ENCODE measurements at regions not wholly inside any gene's neighbourhood (a gene's known extent, or its start where the extent isn't known, plus 50 kb on each side); places are given as distances from the start of the nearest gene placed in this dataset.

DNA sequence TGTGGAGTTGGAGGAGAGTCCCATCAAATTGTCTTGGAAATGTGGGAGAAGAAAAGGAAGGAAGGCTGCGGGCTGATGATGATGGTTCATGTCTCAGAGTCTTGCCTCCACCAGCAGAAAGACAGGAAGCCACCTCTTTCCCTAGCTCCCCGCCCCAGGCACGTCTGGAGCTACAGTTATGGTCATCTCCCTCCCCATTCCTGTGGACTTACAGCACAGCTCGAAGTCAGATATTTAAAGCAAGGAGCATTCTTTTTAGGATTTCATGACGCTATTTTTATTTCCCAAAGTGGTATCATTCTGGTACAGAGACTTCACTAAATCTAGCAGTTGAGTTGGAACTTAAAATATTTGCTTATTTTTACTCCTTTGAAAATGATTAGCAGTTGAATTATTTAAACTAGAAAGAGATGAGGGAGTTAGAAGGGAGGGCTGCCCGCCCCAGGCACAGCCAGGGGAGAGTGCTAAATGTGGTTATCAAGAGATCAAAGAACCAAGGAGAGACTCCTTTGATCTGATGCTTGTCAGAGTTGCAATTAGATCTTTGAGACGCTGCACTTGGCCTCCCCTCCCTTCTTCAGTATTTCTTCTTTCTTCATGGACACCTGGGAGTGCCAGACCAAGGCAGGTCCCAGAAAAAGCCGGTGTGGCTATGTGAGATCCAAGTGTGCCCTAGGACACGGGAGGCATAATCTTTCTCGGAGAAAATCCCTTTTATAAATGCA is 199.9 kb upstream of the SOX4 start:
- H3K4me3 ChIP-seq (replicated peaks; ENCODE audit: low read depth, low read length): no peak overlapping the region
- TF ChIP-seq, protein P1, sequence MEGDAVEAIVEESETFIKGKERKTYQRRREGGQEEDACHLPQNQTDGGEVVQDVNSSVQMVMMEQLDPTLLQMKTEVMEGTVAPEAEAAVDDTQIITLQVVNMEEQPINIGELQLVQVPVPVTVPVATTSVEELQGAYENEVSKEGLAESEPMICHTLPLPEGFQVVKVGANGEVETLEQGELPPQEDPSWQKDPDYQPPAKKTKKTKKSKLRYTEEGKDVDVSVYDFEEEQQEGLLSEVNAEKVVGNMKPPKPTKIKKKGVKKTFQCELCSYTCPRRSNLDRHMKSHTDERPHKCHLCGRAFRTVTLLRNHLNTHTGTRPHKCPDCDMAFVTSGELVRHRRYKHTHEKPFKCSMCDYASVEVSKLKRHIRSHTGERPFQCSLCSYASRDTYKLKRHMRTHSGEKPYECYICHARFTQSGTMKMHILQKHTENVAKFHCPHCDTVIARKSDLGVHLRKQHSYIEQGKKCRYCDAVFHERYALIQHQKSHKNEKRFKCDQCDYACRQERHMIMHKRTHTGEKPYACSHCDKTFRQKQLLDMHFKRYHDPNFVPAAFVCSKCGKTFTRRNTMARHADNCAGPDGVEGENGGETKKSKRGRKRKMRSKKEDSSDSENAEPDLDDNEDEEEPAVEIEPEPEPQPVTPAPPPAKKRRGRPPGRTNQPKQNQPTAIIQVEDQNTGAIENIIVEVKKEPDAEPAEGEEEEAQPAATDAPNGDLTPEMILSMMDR (IDR thresholded peaks at IDR 0.05; ENCODE audit: low read length, missing control alignments): no peak
- DNase-seq (ENCODE audit: low read depth): no peak

DNA sequence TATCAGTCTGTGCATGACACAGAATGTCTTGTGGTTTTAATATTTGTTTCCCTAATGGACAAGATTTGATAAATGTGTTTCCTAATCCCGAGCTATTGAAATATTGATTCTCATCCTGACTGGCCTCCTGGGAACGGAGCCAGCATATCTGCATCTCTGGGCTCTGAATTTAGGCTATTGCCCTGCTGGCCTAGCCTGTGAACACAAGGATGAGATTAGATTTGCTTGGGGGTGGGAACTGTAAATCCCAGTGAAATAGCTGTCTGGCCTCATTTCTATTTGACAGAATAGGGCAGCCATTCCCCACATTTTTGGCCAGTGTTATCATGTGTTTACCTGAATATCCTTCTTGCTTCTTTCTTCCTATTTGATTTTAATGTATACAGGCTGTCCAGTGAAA is 198.4 kb upstream of the SOX4 start:
- DNase-seq (ENCODE audit: low read depth): peak; percentile 17
- H3K4me3 ChIP-seq (replicated peaks; ENCODE audit: low read depth, low read length): no peak overlapping the region
- TF ChIP-seq, protein P1 (IDR thresholded peaks at IDR 0.05; ENCODE audit: low read length, missing control alignments): no peak

DNA sequence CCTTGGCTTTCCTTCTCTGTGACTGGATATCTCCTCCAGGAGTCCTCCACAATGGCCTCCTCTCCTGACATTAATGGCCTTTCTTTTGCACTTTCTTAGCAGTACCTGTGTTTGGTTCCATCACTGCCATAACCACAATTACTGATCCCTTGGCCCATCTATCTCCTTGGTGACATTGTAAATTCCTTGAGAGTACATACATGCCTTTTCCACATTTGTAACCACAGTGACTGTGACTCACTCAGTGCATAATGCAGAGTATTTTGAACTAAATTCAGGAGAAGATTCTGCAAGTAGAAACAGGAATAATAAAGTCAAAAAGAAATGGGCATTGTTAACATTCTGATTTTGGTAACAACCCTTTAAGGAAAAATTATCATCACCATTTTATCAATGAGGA is 197.2 kb upstream of the SOX4 start:
- DNase-seq (ENCODE audit: low read depth): peak; percentile 32
- TF ChIP-seq, protein P1 (IDR thresholded peaks at IDR 0.05; ENCODE audit: low read length, missing control alignments): no peak
- H3K4me3 ChIP-seq (replicated peaks; ENCODE audit: low read depth, low read length): no peak overlapping the region

DNA sequence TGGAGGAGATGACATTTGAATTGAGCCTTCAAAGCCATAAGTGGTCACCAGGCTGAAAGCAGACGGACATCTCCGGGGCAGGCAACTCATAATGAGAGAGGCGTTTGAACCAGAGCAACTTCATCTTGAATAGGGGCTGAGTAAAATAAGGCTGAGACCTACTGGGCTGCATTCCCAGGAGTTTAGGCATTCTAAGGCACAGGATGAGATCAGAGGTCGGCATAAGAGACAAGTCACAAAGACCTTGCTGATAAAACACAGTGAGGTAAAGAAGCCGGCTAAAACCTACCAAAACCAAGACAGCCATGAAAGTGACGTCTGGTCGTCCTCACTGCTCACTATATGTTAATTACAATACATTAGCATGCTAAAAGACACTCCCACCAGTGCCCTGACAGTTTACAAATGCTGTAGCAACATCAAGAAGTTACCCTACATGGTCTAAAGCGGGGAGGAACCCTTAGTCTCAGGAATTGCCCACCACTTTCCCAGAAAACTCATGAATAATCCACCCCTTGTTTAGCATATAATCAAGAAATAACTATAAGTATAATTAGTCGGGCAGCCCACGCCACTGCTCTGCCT is 194.7 kb upstream of the SOX4 start:
- TF ChIP-seq, protein P1 (IDR thresholded peaks at IDR 0.05; ENCODE audit: low read length, missing control alignments): no peak
- no peak overlapping the region for H3K4me3 ChIP-seq (replicated peaks; ENCODE audit: low read depth, low read length)
- no peak for DNase-seq (ENCODE audit: low read depth)

DNA sequence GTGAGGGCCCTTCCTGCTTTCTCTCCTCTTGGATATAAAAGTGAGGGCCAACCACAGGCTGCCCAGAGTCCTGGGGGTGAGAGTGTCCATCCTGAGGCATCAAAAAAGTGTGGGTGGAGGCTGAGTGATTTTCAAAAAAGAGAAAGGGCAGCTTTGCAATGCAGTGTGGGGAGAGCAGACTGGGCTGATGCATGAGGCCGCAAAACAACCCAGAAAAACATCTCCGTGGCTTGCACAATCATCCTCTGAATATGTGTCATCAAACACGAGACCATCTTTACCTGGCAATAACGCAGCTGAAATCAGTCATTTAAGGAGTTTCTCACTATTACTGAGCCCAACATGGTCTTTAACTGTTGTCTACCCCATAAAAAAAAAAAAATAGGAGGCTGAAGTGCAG is 191.2 kb upstream of the SOX4 start:
- DNase-seq (ENCODE audit: low read depth): peak; percentile 48
- H3K4me3 ChIP-seq (replicated peaks; ENCODE audit: low read depth, low read length): no peak overlapping the region
- TF ChIP-seq, protein P1 (IDR thresholded peaks at IDR 0.05; ENCODE audit: low read length, missing control alignments): no peak

DNA sequence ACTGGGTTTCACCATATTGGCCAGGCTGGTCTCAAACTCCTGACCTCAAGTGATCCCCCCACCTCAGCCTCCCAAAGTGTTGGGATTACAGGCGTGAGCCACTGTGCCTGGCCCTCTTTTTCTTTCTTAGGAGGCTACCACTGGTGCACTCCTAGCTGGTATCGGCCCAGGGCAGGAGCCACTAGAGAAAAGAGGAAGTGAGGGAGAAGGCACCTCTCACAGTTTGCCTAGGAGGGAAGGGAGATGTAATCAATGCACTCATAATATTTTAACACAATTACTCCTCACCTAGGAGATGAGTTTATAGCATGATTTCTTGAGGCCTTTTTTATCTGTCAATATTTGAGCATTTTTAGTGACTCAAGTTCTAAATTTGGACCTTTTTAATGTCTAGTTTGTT is 189.0 kb upstream of the SOX4 start:
- TF ChIP-seq, protein P1 (IDR thresholded peaks at IDR 0.05; ENCODE audit: low read length, missing control alignments): no peak
- H3K4me3 ChIP-seq (replicated peaks; ENCODE audit: low read depth, low read length): no peak overlapping the region
- no peak for DNase-seq (ENCODE audit: low read depth)

DNA sequence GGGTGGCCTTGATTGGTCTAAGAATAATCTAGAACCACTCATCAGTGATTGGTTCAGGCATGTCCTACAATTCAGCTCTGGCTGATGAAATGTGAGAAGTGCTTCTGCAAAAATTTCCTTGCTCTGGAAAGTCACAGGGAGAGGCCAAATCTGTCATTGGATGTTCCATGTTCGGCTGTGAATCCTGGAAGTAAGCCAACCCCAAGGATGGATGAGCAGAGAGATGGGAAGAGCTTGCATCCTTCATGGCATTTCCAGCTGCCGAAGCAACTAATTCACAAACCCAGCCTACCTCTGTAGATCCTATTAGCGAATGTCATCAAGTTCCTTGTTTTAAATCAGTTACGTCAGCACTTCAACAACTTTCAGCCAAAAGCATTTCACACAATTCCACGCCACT is 187.2 kb upstream of the SOX4 start:
- no peak overlapping the region for H3K4me3 ChIP-seq (replicated peaks; ENCODE audit: low read depth, low read length)
- TF ChIP-seq, protein P1 (IDR thresholded peaks at IDR 0.05; ENCODE audit: low read length, missing control alignments): no peak
- no peak for DNase-seq (ENCODE audit: low read depth)
